Stimulated activated CD4-positive, alpha-beta T cell treated with anti-CD3 and anti-CD28 coated beads, TNF-alpha, amount 100 ng/mL, for 1 hour (primary cell): ENCODE measurements at regions not wholly inside any gene's neighbourhood (a gene's known extent, or its start where the extent isn't known, plus 50 kb on each side); places are given as distances from the start of the nearest gene placed in this dataset.
A peak's percentile ranks its signal among the peaks of the same experiment; 100 is the strongest.
"Not testable (repeated sequence)": the region's sequence is repeated elsewhere in the genome, so short reads cannot be mapped to it uniquely, and the experiment has no call there.

Source experiments
- DNase-seq, 3 donors: peaks; one replicate each; pipeline ENCODE4 v3.0.0-alpha.2; 2020; ENCODE audit warnings: low read depth in 3 of 3, low spot score in 1 of 3

GRCh38 chr2:43149482-43150107 is 76.8 kb downstream of the ZFP36L2 start:
- peak in 1 of 3 donors; percentile 45 for DNase-seq

DNA sequence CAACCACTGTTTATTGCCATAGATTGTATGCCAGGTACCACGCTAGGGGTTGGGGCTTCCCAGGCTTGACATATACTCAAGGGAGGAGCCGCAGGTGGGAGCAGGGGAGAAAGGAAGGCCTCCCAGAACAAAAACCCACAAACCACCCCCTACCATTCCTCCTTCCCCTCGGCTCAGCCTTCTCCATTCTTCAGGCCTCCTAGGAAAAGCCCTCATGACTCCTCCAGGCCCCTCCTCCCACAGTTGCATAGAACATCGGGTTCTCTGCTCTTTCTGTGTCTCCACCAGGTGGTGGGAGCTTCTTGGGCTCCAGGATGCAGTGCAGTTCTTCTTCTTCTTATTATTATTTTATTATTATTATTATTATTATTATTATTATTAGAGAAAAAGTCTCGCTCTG is 80.3 kb downstream of the ZFP36L2 start:
- no peak for DNase-seq

DNA sequence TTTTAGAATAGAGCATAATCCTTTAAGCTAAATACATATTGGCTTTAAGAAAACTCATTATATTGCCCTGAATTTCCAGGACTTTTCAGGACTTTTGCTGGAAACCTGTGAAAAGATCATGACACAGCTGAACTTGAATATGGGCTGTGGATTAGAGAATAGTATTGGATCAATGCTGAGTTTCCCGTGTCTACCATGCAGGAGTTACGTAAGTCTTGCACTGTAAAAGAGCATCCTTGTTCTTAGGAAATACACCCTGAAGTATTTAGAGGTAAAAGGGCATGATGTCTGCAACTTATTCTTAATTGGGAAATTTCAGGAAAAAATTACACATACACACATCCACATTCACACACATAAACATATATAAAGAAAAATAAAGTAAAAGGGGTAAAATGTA is 82.1 kb downstream of the ZFP36L2 start:
- no peak for DNase-seq

DNA sequence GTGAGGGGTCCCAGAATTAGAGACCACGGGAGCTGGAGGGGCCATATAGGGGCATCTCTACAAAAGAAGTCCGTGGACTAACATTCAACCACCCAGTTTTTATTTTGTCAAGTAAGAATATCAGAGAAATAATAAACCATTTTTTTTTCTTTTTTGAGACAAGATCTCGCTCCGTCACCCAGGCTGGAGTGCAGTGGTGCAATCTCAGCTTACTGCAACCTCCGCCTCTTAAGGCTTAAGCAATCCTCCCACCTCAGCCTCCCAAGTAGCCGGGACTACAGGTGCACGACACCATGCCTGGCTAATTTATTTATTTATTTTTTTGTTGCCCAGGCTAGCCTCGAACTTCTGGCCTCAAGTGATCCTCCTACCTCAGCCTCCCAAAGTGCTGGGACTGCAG is 82.7 kb downstream of the ZFP36L2 start:
- no peak for DNase-seq

- no peak for DNase-seq
Observed at GRCh38 chr2:43142921-43143438, 83.4 kb downstream of the ZFP36L2 start.

GRCh38 chr2:43141636-43142151 is 84.7 kb downstream of the ZFP36L2 start:
- not testable (repeated sequence) for DNase-seq

- no peak for DNase-seq
Observed at GRCh38 chr2:43139996-43140621, 86.3 kb downstream of the ZFP36L2 start.

- no peak for DNase-seq
Observed at GRCh38 chr2:43139501-43139900, 86.9 kb downstream of the ZFP36L2 start.

DNA sequence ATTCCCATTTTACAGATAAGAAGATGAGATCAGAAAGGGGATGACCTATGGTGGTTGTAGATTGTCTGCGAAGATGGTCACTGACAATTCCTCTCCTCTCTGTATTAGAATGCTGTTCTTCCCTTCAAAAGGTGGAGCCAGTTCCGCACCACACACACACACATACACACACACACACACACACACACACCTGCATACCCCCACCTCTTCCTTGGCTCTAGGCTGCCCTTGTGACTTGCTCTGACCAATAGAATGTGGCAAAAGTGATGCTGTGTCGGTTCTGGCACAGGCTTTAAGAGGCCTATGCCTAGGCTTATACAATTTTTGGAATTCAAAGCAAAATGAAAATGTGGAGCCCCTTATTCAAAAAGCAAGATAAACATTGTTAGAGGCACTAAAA is 88.0 kb downstream of the ZFP36L2 start:
- DNase-seq, result no peak

DNA sequence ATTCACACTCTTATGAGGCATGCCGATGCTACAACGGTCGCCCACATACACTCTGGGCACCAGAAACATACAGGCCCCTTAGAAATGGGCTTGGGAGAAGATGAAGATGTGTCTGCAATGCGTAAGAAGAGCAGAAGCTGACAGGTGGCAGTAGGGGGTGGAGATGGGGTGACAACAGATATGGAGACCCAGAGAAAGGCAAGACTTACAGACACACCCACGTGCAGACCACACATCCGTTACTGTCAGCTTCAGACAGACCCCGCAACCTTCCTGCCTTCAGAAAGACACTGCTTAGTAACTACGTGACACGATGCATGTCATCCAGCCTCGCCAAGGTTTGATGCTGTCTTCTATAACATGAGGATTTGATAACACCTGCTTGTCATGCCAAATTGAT is 89.5 kb downstream of the ZFP36L2 start:
- DNase-seq, result peak in 2 of 3 donors; percentile 66 to 68

DNA sequence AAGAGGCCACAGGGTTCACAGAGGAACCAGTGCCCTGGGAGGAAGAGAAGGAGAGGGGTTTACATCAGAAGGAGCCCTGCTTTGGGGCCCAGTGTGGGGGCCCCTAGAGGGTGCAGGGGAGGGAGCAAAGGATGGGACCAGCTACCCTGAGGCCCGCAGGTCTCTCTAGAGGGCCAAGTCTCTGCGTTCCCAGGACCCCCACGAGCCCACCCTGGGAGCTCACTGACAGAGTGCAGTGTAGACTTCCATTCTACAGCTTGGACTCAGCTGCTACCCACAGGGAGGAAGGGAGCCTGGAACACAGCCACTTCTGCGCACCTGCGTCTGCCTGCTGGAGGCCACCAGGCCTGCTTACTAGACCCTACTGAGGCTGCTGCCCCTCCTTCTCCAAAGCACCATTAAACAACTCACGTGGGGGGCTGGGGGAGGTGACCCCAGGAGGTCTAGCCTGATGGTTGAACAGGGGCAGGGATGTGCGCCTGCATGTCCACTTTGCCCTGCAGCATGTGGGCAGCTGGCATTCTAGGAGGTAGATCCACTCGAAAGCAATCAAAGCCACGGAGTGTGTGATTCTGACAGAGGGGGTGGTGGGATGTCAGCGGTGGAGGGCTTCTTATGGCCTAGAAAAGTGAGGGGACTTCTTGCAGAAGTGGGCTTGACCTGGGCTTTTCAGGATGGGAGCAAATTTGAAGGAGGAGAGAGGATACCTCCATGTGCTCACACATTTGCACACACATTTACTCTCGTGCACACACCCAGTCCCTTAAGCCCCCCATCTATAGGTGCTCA is 90.2 kb downstream of the ZFP36L2 start:
- no peak for DNase-seq

- DNase-seq, result no peak
Observed at GRCh38 chr2:43135583-43135982, 90.8 kb downstream of the ZFP36L2 start.

- DNase-seq, result no peak
Observed at GRCh38 chr2:43134571-43134889, 91.9 kb downstream of the ZFP36L2 start.

GRCh38 chr2:43133708-43134570 is 92.5 kb downstream of the ZFP36L2 start:
- peak; percentile 33 to 54 (median 41) for DNase-seq

GRCh38 chr2:43133336-43133707 is 93.1 kb downstream of the ZFP36L2 start:
- DNase-seq, result no peak

GRCh38 chr2:43132683-43133301 is 93.6 kb downstream of the ZFP36L2 start:
- no peak for DNase-seq

GRCh38 chr2:43131890-43132682 is 94.3 kb downstream of the ZFP36L2 start:
- DNase-seq, result no peak

- peak; percentile 36 to 70 (median 55) for DNase-seq
Observed at GRCh38 chr2:43131051-43131889, 95.1 kb downstream of the ZFP36L2 start.

DNA sequence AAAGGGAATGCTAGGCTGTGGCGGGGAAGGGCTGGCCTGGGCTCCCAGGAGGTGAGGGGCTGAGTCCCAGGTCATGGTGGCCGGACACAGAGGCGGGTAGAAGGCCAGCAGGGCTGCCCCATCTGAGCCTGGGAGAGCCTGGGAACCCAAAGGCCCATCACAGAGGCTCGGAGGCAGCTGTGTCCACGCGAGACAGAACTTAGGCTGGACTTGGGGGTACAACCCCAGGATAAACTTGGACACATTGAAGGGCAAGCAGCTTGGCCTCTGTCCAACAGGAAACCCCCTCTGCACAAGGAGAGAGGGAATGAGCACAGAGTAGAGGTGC is 95.9 kb downstream of the ZFP36L2 start:
- DNase-seq, result no peak
